AG09309 (cell line): ENCODE measurements at regions not wholly inside any gene's neighbourhood (a gene's known extent, or its start where the extent isn't known, plus 50 kb on each side); places are given as distances from the start of the nearest gene placed in this dataset.

Source experiments
- DNase-seq: peaks from one replicate; pipeline ENCODE4 v3.0.0-alpha.2; 2010; ENCODE audit warnings: low read depth
- H3K4me3 ChIP-seq: 2 replicates; pipeline ENCODE4 v1.5.1; 2011; ENCODE audit warnings: mild to moderate bottlenecking, low read depth, low read length, moderate library complexity; ENCODE audit not compliant: control insufficient read depth
- TF ChIP-seq, protein P1 (sequence below): IDR thresholded peaks from 2 replicates; pipeline ENCODE4 v1.5.1; 2011; ENCODE audit warnings: mild to moderate bottlenecking, low read depth, low read length, inconsistent platforms; ENCODE audit not compliant: insufficient read depth, control insufficient read depth; ENCODE audit errors: missing control alignments

DNA sequence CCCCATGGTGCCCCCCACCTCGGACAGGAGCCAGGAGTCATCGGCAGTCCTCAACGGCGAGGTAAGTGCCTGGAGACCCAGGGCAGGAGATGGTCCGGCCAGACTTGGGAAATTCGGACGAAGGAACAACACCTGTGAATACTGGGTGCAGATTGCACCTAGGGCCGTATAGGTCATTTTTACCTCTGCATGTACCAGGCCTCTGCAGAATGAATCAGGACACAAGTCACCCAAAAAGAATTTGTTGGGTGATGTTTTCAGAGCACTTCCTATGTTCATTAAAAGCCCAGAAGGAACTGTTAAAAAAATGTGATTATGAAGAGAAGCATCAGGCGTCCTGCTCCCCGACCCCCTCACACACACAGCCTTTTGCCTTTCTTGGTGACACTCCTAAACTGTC is 93.9 kb downstream of the C11orf91 start:
- no peak for DNase-seq
- no peak overlapping the region for H3K4me3 ChIP-seq
- TF ChIP-seq, protein P1, sequence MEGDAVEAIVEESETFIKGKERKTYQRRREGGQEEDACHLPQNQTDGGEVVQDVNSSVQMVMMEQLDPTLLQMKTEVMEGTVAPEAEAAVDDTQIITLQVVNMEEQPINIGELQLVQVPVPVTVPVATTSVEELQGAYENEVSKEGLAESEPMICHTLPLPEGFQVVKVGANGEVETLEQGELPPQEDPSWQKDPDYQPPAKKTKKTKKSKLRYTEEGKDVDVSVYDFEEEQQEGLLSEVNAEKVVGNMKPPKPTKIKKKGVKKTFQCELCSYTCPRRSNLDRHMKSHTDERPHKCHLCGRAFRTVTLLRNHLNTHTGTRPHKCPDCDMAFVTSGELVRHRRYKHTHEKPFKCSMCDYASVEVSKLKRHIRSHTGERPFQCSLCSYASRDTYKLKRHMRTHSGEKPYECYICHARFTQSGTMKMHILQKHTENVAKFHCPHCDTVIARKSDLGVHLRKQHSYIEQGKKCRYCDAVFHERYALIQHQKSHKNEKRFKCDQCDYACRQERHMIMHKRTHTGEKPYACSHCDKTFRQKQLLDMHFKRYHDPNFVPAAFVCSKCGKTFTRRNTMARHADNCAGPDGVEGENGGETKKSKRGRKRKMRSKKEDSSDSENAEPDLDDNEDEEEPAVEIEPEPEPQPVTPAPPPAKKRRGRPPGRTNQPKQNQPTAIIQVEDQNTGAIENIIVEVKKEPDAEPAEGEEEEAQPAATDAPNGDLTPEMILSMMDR = no peak

GRCh38 chr11:33605703-33606102 is 94.9 kb downstream of the C11orf91 start:
- TF ChIP-seq, protein P1 = no peak
- DNase-seq = no peak
- no peak overlapping the region for H3K4me3 ChIP-seq

DNA sequence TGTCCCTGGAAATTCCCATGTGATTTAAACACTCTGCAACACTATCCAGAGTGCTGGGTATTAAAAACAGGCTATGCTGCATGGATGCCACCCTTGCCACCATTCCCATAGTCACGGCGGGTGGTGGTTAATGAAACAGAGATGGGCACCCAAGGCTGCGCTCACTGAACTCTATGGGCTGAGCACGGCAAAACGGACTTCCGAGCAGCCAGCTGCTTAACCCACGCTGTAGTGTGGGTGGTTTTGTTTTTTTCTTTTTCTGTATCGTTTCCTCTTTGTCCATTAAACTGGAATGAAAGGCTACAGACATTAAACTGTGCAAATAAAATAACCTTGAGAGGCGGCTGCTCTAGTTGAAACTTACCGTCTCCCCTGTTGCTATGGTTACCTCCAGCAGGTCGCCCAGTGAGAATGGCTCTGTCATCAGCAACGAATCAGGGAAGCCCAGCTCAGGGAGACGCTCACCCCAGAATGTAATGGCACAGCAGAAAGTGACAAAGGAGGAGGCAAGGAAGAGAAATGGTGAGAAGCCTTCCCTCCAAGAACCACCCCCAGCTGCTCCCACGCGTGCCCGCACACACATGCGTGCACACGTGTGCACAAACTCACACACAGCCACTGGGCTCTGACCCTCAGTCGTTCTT is 102.1 kb downstream of the C11orf91 start:
- TF ChIP-seq, protein P1 = no peak

GRCh38 chr11:33594188-33594587 is 106.4 kb downstream of the C11orf91 start:
- TF ChIP-seq, protein P1 = no peak
- DNase-seq = no peak
- no peak overlapping the region for H3K4me3 ChIP-seq

More for the DNA sequence above, 102.1 kb downstream of the C11orf91 start:
- H3K4me3 ChIP-seq = no peak overlapping the region
- DNase-seq = no peak

- no peak for DNase-seq
- TF ChIP-seq, protein P1 = no peak
- no peak overlapping the region for H3K4me3 ChIP-seq
Observed at GRCh38 chr11:33590441-33590840, 110.2 kb downstream of the C11orf91 start.

GRCh38 chr11:33588056-33588455 is 112.6 kb downstream of the C11orf91 start:
- no peak overlapping the region for H3K4me3 ChIP-seq
- DNase-seq = no peak
- TF ChIP-seq, protein P1 = no peak
